ENCODE measurements at regions not wholly inside any gene's neighbourhood (a gene's known extent, or its start where the extent isn't known, plus 50 kb on each side); places are given as distances from the start of the nearest gene placed in this dataset.

GRCh38 chr4:30882443-30882842 lies 162.3 kb downstream of the PCDH7 start:
- no peak for TF ChIP-seq GATA2 (IDR thresholded peaks at IDR 0.05; ENCODE audit: low read depth, low read length)
- no peak for TF ChIP-seq GATA3 (IDR thresholded peaks at IDR 0.05; ENCODE audit: low read depth, low read length)

All from SH-SY5Y (cell line).